ENCODE measurements at regions not wholly inside any gene's neighbourhood (a gene's known extent, or its start where the extent isn't known, plus 50 kb on each side); places are given as distances from the start of the nearest gene placed in this dataset.
"Not testable (repeated sequence)": the region's sequence is repeated elsewhere in the genome, so short reads cannot be mapped to it uniquely, and the experiment has no call there.

- Histone ChIP-seq H3K4me3 (no peak overlapping the region), H3K9me3 (no peaks in the 10 kb centered on the region), H3K4me1 (no peaks in the 10 kb centered on the region), H3K36me3 (no peaks in the 10 kb centered on the region), H3K27ac (no peak overlapping the region), H3K27me3 (no peaks in the 10 kb centered on the region)
- TF ChIP-seq CTCF (IDR thresholded peaks at IDR 0.05) (no peak), POLR2AphosphoS5 (IDR thresholded peaks at IDR 0.05) (no peak), POLR2A (IDR thresholded peaks at IDR 0.05) (no peak)
- no peak for DNase-seq (ENCODE audit: low spot score in 2 of 2)
- intact Hi-C loops (cut with DNase I; ENCODE audit: low total_unique reads), result no loop called here
Observed at GRCh38 chr11:26860895-26861294, 133.0 kb upstream of the FIBIN start.

- Histone ChIP-seq H3K4me3 (no peak overlapping the region), H3K36me3 (no peaks in the 10 kb centered on the region), H3K27me3 (no peaks in the 10 kb centered on the region), H3K9me3 (no peaks in the 10 kb centered on the region), H3K4me1 (no peaks in the 10 kb centered on the region), H3K27ac (no peak overlapping the region)
- TF ChIP-seq POLR2A (IDR thresholded peaks at IDR 0.05), result no peak
- TF ChIP-seq POLR2AphosphoS5 (IDR thresholded peaks at IDR 0.05), result no peak
- no peak for TF ChIP-seq CTCF (IDR thresholded peaks at IDR 0.05)
- no peak for DNase-seq (ENCODE audit: low spot score in 2 of 2)
- intact Hi-C loops (cut with DNase I; ENCODE audit: low total_unique reads), result no loop called here
Observed at GRCh38 chr11:26862801-26863200, 131.1 kb upstream of the FIBIN start.

- Histone ChIP-seq H3K36me3 (no peaks in the 10 kb centered on the region), H3K27ac (no peak overlapping the region), H3K9me3 (no peaks in the 10 kb centered on the region), H3K4me1 (no peaks in the 10 kb centered on the region), H3K4me3 (no peak overlapping the region), H3K27me3 (no peaks in the 10 kb centered on the region)
- DNase-seq (ENCODE audit: low spot score in 2 of 2), result no peak
- intact Hi-C loops (cut with DNase I; ENCODE audit: low total_unique reads), result no loop called here
- TF ChIP-seq POLR2AphosphoS5 (IDR thresholded peaks at IDR 0.05), result no peak
- no peak for TF ChIP-seq POLR2A (IDR thresholded peaks at IDR 0.05)
- TF ChIP-seq CTCF (IDR thresholded peaks at IDR 0.05), result no peak
Observed at GRCh38 chr11:26865703-26866102, 128.2 kb upstream of the FIBIN start.

GRCh38 chr11:26867286-26867685 is 126.6 kb upstream of the FIBIN start:
- no peaks in the 10 kb centered on the region for H3K36me3 ChIP-seq
- intact Hi-C loops (cut with DNase I; ENCODE audit: low total_unique reads), result no loop called here
- TF ChIP-seq POLR2AphosphoS5 (IDR thresholded peaks at IDR 0.05) (no peak), POLR2A (IDR thresholded peaks at IDR 0.05) (no peak), CTCF (IDR thresholded peaks at IDR 0.05) (no peak)
- no peak for DNase-seq (ENCODE audit: low spot score in 2 of 2)
- no peaks in the 10 kb centered on the region for H3K9me3 ChIP-seq
- no peak overlapping the region for H3K27ac ChIP-seq
- H3K4me1 ChIP-seq, result no peaks in the 10 kb centered on the region
- H3K27me3 ChIP-seq, result no peaks in the 10 kb centered on the region
- H3K4me3 ChIP-seq, result no peak overlapping the region

- no peak for TF ChIP-seq POLR2AphosphoS5 (IDR thresholded peaks at IDR 0.05)
- no peak for TF ChIP-seq CTCF (IDR thresholded peaks at IDR 0.05)
- TF ChIP-seq POLR2A (IDR thresholded peaks at IDR 0.05), result no peak
- intact Hi-C loops (cut with DNase I; ENCODE audit: low total_unique reads), result no loop called here
- Histone ChIP-seq H3K9me3 (peaks cover 8 to 23% of the 10 kb centered on the region in 2 donors), H3K4me3 (no peak overlapping the region), H3K36me3 (no peaks in the 10 kb centered on the region), H3K27me3 (no peaks in the 10 kb centered on the region), H3K4me1 (no peaks in the 10 kb centered on the region), H3K27ac (no peak overlapping the region)
- no peak for DNase-seq (ENCODE audit: low spot score in 2 of 2)
Observed at GRCh38 chr11:26878959-26879581, 114.8 kb upstream of the FIBIN start.

GRCh38 chr11:26882363-26882880 is 111.5 kb upstream of the FIBIN start:
- intact Hi-C loops (cut with DNase I; ENCODE audit: low total_unique reads); H3K4me3 ChIP-seq; DNase-seq (ENCODE audit: low spot score in 2 of 2); H3K27me3 ChIP-seq; H3K36me3 ChIP-seq; H3K27ac ChIP-seq; H3K4me1 ChIP-seq: not testable (repeated sequence)
- H3K9me3 ChIP-seq, result peaks cover 8 to 23% of the 10 kb centered on the region in 2 donors

Measured in breast epithelium (tissue), 4 donors.